Stimulated activated CD8-positive, alpha-beta memory T cell treated with anti-CD3 and anti-CD28 coated beads, Interleukin-2, amount 100 ng/mL, for 1 hour (primary cell): ENCODE measurements at regions not wholly inside any gene's neighbourhood (a gene's known extent, or its start where the extent isn't known, plus 50 kb on each side); places are given as distances from the start of the nearest gene placed in this dataset.

ENCODE experiments used
- DNase-seq, 2 donors: peaks; one replicate each; pipeline ENCODE4 v3.0.0-alpha.2; 2020; ENCODE audit warnings: low read depth in 2 of 2

GRCh38 chr20:4559106-4559505 is 127.2 kb upstream of the PRNP start:
- no peak for DNase-seq

- no peak for DNase-seq
Observed at GRCh38 chr20:4556781-4557180, 129.5 kb upstream of the PRNP start.

GRCh38 chr20:4555188-4555890 is 130.9 kb upstream of the PRNP start:
- DNase-seq: no peak

GRCh38 chr20:4554346-4554745 is 131.9 kb upstream of the PRNP start:
- DNase-seq: no peak

GRCh38 chr20:4552075-4552640 is 134.1 kb upstream of the PRNP start:
- DNase-seq: no peak

- no peak for DNase-seq
Observed at GRCh38 chr20:4550740-4551139, 135.5 kb upstream of the PRNP start.

- DNase-seq: no peak
Observed at GRCh38 chr20:4549711-4550259, 136.5 kb upstream of the PRNP start.

GRCh38 chr20:4548552-4548951 is 137.7 kb upstream of the PRNP start:
- no peak for DNase-seq

GRCh38 chr20:4546786-4547185 is 139.5 kb upstream of the PRNP start:
- DNase-seq: no peak

GRCh38 chr20:4546342-4546741 is 139.9 kb upstream of the PRNP start:
- no peak for DNase-seq

GRCh38 chr20:4545526-4545925 is 140.7 kb upstream of the PRNP start:
- no peak for DNase-seq

- no peak for DNase-seq
Observed at GRCh38 chr20:4544765-4545164, 141.5 kb upstream of the PRNP start.

GRCh38 chr20:4542270-4542669 is 144.0 kb upstream of the PRNP start:
- DNase-seq: no peak

- no peak for DNase-seq
Observed at GRCh38 chr20:4534315-4534714, 151.9 kb upstream of the PRNP start.

- DNase-seq: no peak
Observed at GRCh38 chr20:4533368-4534133, 152.7 kb upstream of the PRNP start.

GRCh38 chr20:4532772-4533171 is 153.5 kb upstream of the PRNP start:
- no peak for DNase-seq

GRCh38 chr20:4524792-4525191 is 161.5 kb upstream of the PRNP start:
- DNase-seq: no peak

- DNase-seq: no peak
Observed at GRCh38 chr20:4524307-4524706, 161.9 kb upstream of the PRNP start.

GRCh38 chr20:4522310-4522709 is 163.9 kb upstream of the PRNP start:
- DNase-seq: no peak

GRCh38 chr20:4521170-4521968 is 164.9 kb upstream of the PRNP start:
- no peak for DNase-seq

- DNase-seq: no peak
Observed at GRCh38 chr20:4519534-4519933, 166.7 kb upstream of the PRNP start.

- DNase-seq: no peak
Observed at GRCh38 chr20:4516876-4517275, 169.4 kb upstream of the PRNP start.
